GM12878 (cell line): ENCODE measurements at regions not wholly inside any gene's neighbourhood (a gene's known extent, or its start where the extent isn't known, plus 50 kb on each side); places are given as distances from the start of the nearest gene placed in this dataset.

Source experiments
- BACH1 ChIP-seq: fragments of 450-650 bp; IDR thresholded peaks from 2 replicates; pipeline ENCODE4 v1.6.1; 2017; ENCODE audit warnings: mild to moderate bottlenecking, borderline replicate concordance
- MXI1 ChIP-seq: fragments of 150-350 bp; IDR thresholded peaks from 2 replicates; pipeline ENCODE4 v1.6.1; 2011; ENCODE audit warnings: low read depth, mild to moderate bottlenecking, inconsistent platforms, low read length, improper control_type of control experiment
- MYB ChIP-seq: fragments of 150-350 bp; IDR thresholded peaks from 2 replicates; pipeline ENCODE4 v1.6.1; 2014; ENCODE audit warnings: mild to moderate bottlenecking, low read depth, low read length, borderline replicate concordance
- NFXL1 ChIP-seq: fragments of 450-650 bp; IDR thresholded peaks from 2 replicates; pipeline ENCODE4 v1.6.1; 2017; ENCODE audit warnings: antibody characterized with exemption, mild to moderate bottlenecking, borderline replicate concordance
- SMARCA5 ChIP-seq: fragments of 450-650 bp; IDR thresholded peaks from 2 replicates; pipeline ENCODE4 v1.6.1; 2017; ENCODE audit warnings: mild to moderate bottlenecking
- SREBF2 ChIP-seq: IDR thresholded peaks from 2 replicates; pipeline ENCODE4 v1.6.1; 2012; ENCODE audit warnings: mild to moderate bottlenecking, low read length
- STAT3 ChIP-seq: IDR thresholded peaks from 2 replicates; pipeline ENCODE4 v1.6.1; 2011; ENCODE audit warnings: low read depth, low read length, improper control_type of control experiment
- TBL1XR1 ChIP-seq: IDR thresholded peaks from 2 replicates; pipeline ENCODE4 v1.6.1; 2012; ENCODE audit warnings: low read depth, low read length, improper control_type of control experiment
- TCF3 ChIP-seq: IDR thresholded peaks from 2 replicates; pipeline ENCODE4 v1.6.1; 2012; ENCODE audit warnings: low read depth, mild to moderate bottlenecking, low read length, borderline replicate concordance; ENCODE audit not compliant: insufficient read depth
- TF ChIP-seq, protein P1 (sequence below): fragments of 450-650 bp; IDR thresholded peaks from 2 replicates; pipeline ENCODE4 v1.6.1; 2017; ENCODE audit warnings: low read depth, mild to moderate bottlenecking, moderate library complexity
- TF ChIP-seq, protein P2 (sequence below): IDR thresholded peaks from 2 replicates; pipeline ENCODE4 v1.6.1; 2012; ENCODE audit warnings: low read depth, low read length, improper control_type of control experiment
- TF ChIP-seq, protein P3 (sequence below): IDR thresholded peaks from 2 replicates; pipeline ENCODE4 v1.6.1; 2011; ENCODE audit warnings: mild to moderate bottlenecking, low read depth, low read length, moderate library complexity; ENCODE audit not compliant: insufficient replicate concordance

DNA sequence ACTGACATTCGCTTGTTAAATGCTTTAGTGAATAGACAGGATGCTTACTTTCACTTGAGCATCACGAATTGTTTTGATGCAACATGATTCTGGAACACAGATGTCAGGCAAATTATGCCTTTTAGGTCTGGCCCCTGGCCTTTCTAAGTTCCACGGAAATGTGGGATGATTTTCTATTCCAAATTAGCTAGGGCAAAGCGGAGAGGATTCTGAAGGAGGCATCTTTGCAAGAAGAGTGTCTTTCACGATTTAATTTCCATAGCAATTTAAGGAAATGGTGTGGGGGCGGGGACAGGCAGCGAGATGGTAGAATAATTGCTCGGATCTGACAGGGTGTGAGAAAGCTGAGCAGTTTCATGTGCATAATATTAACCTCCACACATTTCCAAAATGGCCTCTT lies 238.5 kb upstream of the KCNMB2 start (continued):
- TF ChIP-seq, protein P1, sequence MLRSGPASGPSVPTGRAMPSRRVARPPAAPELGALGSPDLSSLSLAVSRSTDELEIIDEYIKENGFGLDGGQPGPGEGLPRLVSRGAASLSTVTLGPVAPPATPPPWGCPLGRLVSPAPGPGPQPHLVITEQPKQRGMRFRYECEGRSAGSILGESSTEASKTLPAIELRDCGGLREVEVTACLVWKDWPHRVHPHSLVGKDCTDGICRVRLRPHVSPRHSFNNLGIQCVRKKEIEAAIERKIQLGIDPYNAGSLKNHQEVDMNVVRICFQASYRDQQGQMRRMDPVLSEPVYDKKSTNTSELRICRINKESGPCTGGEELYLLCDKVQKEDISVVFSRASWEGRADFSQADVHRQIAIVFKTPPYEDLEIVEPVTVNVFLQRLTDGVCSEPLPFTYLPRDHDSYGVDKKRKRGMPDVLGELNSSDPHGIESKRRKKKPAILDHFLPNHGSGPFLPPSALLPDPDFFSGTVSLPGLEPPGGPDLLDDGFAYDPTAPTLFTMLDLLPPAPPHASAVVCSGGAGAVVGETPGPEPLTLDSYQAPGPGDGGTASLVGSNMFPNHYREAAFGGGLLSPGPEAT: no peak
- TF ChIP-seq BACH1: no peak
- TF ChIP-seq MYB: no peak
- TF ChIP-seq, protein P2, sequence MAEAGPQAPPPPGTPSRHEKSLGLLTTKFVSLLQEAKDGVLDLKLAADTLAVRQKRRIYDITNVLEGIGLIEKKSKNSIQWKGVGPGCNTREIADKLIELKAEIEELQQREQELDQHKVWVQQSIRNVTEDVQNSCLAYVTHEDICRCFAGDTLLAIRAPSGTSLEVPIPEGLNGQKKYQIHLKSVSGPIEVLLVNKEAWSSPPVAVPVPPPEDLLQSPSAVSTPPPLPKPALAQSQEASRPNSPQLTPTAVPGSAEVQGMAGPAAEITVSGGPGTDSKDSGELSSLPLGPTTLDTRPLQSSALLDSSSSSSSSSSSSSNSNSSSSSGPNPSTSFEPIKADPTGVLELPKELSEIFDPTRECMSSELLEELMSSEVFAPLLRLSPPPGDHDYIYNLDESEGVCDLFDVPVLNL: no peak
- no peak for TF ChIP-seq SMARCA5
- TF ChIP-seq, protein P3, sequence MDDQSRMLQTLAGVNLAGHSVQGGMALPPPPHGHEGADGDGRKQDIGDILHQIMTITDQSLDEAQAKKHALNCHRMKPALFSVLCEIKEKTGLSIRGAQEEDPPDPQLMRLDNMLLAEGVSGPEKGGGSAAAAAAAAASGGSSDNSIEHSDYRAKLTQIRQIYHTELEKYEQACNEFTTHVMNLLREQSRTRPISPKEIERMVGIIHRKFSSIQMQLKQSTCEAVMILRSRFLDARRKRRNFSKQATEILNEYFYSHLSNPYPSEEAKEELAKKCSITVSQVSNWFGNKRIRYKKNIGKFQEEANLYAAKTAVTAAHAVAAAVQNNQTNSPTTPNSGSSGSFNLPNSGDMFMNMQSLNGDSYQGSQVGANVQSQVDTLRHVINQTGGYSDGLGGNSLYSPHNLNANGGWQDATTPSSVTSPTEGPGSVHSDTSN: no peak
- no peak for TF ChIP-seq SREBF2
- no peak for TF ChIP-seq NFXL1
- TF ChIP-seq MXI1: no peak
- TF ChIP-seq TBL1XR1: no peak
- no peak for TF ChIP-seq STAT3
- no peak for TF ChIP-seq TCF3
